Putamen (tissue), 1 donor: ENCODE measurements at regions not wholly inside any gene's neighbourhood (a gene's known extent, or its start where the extent isn't known, plus 50 kb on each side); places are given as distances from the start of the nearest gene placed in this dataset.
"Not testable (repeated sequence)": the region's sequence is repeated elsewhere in the genome, so short reads cannot be mapped to it uniquely, and the experiment has no call there.

Source experiments
- DNase-seq: peaks from one replicate; pipeline ENCODE4 v3.0.0-alpha.2; 2016; ENCODE audit warnings: low spot score

DNA sequence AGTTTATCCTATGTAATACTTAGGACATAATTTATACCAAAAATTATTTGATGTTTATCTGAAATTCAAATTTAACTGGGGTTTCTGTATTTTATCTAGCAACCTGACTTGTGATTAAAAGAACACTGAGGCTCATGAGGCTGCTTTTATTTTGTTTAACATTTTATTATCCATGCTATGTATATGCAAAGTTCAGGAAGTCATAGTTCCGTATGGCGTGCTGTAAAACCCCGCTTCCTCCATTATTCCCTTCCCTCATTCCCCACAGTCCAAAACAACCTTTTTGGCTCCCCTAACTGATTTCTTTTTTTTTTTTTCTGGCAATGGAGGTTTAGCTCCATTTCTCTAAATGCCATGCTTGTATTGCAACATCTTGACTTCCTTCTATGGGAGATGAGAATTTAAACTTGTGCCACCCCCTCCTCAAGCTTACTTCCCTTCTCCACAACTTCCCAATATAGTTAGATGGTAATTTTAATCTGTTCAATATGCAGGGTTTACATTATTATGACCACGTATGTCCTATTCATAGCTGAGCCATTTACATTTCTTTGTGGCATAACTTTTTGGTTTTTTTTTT, 138.0 kb upstream of the DNAH14 start:
- no peak for DNase-seq

DNA sequence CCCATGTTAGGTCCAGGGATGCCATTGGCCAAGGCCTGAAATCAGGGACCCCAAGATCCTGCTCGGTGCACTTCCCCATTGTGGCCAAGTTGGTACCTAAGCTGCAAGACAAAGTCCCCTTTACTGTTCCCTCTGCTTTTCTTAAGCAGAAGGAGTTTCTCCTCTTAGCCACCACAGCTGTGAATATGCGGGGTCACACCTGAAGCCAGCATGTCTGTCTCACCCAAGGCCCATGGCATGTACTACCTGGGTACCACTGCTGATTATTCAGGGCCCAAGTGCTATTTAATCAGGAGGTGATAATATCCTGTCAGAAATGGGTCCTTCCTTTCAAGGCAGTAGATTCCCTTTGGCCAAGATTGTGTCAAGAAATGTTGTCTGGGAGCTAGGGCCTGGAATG, 133.9 kb upstream of the DNAH14 start:
- no peak for DNase-seq

DNA sequence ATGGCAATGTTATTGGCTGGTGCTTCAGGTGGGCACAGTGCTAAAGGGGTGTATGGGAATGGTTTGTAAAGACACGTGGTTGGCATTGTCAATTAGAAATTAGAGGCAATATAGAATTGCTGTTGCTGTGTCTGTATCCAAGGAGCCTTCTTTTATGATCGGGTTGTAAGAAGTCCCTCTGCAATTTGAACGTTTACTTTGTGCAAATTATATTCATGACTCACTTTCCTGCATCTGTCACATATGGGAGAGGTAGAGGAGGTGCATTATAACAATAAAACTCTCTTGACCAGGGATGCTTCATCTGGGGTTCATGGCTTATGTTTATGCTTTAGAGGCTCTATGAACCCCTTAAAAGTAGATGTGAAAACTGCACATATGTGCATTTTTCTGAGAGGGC, 130.4 kb upstream of the DNAH14 start:
- DNase-seq: no peak

DNA sequence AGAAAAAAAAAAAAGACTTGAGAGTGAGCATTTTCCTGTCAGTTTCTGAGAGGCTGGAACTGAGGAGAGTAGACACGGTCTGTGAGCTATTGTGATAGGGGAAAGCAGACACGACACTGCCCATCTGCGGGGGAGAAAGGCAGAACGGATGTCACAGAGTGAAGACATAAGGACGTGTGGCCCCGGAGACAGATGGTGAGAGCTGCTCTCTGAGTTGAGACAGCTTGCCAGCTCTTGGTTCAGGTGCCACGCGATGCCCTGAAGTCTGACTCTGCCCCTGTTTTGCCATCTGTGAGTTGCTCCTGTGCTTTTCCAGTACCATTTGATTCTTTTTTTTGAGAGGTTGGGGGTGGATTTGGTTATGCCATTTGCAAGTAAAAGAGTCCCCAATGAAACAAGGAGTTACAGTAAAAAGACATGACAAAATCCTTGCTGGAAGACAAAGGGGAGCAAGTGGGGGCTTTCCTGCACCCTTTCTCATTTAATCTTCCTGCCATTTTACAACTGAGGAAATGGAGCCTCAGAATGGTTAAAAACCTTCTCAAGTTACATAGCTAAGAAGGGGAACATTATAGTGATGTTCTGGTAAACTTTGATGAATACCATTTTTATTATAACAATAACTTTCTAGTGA, 128.9 kb upstream of the DNAH14 start:
- DNase-seq: no peak

DNA sequence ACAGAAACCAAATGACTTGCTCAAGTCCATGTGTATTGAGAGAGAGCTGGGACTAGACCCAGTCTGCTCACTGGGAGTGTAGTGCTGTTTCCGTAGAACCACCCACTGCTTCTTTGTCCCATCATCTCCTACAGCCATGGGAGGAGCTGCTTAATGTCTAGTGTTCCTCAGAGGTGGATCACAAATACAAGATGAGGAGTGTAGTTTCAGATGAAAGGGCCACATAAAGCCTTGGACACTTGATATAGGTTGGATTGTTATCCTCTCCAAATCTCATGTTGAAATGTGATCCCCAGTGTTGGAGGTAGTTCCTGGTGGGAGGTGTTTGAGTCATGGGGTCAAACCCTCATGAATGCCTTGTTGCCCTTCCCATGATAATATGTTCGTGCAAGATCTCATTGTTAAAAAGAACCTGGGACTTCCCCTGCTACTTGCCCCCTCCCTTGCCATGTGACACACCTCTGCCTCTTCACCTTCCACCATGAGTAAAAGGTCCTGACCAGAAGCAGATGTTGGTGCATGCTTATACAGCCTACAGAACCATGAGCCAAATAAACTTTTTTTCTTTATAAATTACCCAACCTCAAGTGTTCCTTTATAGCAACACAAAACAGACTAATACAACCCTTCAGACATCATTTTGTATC, 127.5 kb upstream of the DNAH14 start:
- no peak for DNase-seq

DNA sequence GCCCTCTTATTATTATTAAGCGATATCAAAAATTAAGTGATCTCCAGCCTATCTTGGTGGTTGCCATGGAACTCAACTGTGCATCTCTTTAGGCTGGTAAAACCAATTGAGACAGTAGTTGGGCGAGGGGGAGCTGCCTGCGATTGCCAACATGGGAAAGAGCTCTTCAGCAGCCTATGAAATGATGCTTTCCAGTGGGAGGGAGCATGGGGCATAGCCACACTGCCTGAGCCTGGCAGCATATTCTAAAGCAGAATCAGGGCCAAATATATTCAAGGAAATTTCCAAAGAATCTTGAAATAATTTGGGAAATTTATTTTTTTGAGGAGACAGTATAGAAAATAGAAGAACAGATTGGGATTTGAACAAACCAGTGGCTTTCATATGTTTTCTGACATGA, 126.9 kb upstream of the DNAH14 start:
- DNase-seq: no peak

DNA sequence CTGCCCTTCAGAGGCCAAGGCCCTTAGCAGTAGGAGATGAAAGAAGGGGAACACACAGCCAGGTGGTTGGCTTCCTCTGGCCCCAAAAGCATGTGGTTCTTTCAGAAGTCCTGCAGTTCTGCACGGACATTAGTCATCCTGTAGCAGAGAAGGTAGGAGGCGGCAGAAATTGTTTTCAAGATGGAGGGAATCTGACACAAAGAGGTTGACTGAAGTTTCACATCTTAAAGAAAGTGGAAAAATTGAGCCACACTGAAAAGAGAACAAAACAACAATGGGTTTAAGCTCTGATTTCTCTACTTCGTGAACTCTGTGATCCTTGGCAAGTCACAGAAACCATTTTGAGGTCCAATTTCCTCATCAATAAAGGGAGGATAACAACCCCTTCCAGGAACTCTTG, 125.3 kb upstream of the DNAH14 start:
- DNase-seq: no peak

DNA sequence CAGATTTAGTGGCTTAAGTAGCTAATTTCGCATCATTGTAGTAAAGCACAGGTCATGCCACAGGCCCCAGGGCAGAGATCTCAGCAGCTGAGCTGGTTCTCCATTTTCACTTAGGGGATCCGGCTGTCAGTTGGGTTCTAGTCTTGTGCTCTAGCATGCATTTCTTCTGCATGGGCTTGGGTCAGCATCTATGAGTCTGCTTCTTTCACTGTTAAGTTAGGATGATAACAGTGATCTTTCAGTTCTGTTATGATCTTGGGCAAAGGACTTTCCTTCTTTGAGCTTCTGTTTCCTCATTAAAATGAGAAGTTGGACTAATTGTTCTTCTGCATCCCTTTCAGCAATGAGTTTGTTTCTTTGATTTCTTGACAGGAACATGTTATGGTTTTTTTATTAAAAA, 123.6 kb upstream of the DNAH14 start:
- no peak for DNase-seq

DNA sequence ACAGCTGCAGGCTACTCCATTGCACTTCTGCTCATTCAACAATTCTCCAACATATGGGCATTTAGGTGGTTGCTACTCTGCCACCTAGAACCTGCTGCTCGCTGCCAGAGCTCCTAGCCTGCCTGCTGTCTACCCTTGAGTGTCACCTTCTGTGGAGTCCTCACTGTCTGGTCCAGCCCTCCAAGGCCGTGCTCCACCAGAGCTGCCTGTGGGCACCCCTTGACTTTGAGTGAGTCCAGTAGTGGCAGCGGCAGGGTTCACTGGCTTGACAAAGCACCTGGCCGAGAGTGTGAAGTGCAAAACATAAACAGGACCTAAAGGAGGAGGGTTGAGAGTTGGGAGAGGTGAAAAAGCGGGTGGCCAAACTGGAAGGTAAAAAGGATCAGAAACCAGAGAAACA, 120.3 kb upstream of the DNAH14 start:
- no peak for DNase-seq

DNA sequence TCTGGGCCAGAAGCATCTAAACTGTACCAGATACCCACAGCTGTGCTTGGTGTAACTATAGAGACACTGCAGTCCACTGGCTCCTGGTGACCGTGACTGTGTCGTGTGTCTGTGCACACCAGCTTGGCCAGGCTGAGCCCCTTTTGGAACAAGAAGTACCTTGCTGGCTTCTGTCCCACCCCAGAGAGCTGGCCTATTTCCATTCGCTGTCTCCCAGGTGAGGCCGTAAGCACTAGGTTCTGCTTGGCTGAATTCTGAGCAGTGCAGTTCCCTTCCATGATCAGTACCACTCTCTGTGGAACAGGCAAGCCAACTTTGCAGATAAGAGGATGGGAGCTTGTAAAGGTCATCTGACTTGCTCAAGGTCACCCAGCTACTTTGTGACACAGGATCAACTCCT, 119.9 kb upstream of the DNAH14 start:
- DNase-seq: no peak

DNA sequence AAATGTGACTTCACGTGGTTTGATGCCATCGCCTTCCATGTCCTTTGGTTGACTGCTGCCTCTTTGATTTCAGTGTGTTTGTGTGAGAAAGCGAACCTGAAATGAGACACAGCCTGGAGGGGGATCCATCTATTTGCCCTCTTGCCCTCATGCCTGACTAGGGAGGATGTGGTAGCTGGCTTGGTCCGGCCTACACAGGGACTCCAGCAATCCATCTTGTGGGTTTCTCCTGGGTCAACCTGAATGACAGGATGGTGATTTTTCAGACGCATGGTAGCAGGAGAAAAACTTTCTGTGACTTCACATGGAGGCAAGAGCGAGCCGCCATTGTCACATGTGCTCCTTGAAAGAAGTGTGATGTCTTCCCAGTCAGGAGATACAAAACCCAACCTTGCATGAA, 117.9 kb upstream of the DNAH14 start:
- DNase-seq: no peak

DNA sequence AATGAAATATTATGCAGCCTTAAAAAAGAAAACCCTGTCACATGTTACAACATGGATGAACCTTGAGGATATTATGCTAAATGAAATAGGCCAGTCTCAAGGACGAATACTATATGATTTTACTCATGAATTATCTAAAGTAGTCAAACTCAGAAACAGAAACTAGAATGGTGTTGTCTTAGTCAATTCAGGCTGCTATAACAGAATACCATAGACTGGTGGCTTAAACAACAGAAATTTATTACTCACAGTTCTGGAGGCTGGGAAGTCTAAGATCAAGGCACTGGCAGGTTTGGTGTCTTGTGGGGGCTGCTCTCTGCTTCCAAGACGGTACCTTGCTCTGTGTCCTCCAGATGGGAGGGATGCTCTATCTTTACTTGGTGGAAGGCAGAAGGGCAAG, 113.8 kb upstream of the DNAH14 start:
- DNase-seq: no peak

DNA sequence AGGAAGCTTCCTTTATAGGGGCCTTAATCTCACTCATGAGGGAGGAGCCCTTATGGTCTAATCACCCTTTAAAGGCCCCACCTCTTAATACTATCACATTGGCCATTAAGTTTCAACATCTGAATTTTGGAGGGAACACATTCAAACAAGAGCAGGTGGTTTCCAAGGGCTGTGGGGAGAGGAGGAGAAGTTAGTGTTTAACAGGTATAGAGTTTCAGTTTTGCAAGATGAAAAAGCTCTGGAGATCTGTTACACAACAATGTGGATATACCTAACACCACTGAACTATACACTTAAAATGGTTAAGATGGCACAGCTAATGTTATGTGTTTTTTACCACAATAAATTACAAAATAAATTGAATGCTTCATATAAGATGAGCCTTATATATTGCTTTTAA, 113.4 kb upstream of the DNAH14 start:
- no peak for DNase-seq

DNA sequence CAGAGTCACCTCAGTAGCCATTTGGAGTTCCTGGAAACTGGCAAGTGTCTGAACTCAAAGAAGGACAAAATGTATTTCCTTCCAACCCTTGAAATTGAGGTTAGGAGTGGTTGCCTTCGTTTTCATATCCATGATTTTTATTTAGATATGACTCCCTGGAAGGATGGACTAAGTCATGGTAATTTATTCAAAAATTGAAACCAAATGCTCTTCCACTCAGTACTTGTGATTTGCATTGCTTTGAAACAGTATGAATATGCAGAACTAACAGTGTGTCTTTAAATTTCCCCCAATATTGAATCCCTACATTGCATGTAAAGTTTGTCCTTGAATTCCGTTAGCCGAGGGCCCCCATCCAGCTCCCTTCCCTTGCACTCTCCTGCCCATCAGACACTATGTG, 112.1 kb upstream of the DNAH14 start:
- DNase-seq: no peak

DNA sequence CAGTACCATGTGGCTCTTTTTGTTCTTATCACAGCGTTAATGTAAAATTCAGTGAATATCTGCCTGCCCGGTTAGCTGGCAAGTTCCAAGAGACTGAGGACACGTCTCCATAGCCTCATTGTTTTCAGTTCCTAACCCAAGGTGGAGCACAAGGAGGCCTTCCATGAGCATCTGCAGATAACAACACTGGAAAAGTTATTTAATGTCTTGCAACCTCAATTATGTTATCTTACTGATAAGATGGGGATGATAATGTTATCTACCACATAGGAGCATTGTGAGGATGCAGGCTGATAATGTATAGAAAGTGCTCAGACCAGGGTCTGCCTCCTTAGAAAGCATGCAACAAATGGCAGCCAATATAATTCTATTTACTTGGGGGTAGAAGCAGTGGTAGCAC, 109.6 kb upstream of the DNAH14 start:
- DNase-seq: no peak

DNA sequence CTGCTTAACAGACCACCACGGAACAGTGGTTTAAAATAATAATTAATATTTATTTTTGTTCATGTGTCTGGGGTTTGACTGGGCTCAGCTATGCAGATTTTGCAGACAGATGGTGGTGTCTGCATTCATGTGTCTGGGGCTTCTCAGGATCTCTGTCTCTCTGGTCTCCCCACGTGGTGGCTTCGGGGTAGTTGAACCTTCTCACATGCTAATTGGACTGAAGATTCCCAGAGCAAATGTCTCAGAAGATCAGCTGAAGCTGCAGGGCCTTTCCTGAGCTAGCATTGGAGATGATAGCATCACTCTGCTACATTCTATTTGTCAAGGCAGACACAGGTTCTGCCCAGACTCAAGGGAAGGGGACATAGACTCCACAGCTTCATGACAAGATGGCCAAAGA, 109.1 kb upstream of the DNAH14 start:
- DNase-seq: no peak

DNA sequence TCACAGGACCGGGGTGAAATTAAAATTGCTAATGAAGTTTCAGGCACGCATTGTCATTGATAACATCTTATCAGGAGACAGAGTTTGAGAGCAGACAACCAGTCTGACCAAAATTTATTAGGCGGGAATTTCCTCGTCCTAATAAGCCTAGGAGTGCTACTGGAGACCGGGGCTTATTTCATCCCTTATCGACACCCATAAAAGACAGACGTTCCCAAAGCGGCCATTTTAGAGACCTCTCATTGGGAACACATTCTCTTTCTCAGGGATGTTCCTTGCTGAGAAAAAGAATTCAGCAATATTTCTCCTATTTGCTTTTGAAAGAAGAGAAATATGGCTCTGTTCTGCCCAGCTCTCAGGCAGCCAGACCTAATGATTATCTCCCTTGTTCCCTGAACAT, 107.7 kb upstream of the DNAH14 start:
- not testable (repeated sequence) for DNase-seq

DNA sequence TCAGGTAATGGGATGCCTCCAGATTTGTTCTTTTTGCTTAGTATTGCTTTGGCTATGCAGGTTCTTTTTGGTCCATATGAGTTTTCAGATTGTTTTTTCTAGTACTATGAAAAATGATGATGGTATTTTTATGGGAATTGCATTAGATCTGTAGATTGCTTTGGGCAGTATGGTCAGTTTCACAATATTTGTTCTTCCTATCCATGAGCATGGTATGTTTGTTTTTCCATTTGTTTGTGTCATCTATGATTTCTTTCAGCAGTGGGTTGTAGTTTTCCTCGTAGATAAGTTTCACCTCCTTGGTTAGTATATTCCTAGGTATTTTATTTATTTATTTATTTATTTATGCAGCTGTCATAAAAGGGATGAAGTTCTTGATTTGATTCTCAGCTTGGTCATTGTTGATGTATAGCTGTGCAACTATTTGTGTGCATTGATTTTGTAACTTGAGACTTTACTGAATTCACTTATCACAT, 103.9 kb upstream of the DNAH14 start:
- no peak for DNase-seq

DNA sequence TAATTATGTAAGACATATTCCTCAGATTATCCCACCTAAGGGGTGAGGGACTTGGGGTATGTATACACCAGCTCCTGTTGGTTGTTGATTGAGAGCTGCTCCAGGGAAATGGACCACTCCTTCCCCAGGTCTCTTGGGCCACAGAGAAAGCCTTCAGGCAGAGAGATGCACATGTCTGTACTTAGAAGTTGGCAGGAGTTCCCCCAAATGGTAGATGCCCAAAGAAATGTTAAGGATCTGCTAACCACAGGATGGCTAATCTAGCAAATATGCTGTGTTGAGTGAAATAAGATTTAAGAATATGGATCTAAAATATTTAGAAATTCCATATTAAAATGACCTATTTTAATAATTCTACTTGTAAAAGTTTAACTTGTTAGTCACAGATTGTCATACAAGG, 100.8 kb upstream of the DNAH14 start:
- no peak for DNase-seq

DNA sequence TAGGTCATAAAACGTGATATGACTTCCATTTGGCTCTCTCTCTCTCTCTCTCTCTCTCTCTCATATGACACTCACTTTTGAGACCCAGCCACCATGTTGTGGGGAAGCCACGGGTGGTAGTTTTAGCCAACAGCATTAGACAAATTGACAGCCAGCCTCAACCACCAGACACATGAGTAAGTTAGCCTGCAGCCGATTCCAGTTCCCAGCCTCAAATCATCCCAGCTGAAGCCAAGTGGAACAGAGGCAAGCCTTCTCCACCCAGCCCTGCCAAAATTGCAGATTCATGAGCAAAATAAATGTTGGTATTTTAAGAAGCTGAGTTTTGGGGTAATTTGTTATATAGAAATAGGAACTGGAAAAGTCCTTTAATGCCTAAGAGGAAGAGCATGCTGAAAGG, 98.0 kb upstream of the DNAH14 start:
- no peak for DNase-seq

DNA sequence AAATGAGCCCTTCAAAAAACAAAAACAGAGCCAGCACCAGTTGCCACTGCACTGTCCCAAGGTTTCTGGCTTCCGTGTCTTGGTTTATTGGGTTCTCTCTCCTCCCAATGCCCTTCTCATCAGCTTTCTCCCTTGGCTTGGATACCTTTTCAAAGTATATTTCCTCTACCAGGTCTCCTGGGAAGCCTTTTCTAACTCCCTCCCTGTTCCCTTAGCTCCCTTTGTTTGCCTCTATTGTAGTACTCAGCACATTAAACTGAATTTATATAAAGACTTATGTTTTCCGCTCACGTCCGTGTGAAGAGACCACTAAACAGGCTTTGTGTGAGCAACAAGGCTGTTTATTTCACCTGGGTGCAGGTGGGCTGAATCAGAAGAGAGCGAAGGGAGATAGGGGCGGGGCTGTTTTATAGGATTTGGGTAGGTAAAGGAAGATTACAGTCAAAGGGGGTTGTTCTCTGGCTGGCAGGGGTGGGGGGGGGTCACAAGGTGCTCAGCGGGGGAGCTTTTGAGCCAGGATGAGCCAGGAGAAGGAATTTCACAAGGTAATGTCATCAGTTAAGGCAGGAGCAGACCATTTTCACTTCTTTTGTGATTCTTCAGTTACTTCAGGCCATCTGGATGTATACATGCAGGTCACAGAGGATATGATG, 89.7 kb upstream of the DNAH14 start:
- DNase-seq: not testable (repeated sequence)

DNA sequence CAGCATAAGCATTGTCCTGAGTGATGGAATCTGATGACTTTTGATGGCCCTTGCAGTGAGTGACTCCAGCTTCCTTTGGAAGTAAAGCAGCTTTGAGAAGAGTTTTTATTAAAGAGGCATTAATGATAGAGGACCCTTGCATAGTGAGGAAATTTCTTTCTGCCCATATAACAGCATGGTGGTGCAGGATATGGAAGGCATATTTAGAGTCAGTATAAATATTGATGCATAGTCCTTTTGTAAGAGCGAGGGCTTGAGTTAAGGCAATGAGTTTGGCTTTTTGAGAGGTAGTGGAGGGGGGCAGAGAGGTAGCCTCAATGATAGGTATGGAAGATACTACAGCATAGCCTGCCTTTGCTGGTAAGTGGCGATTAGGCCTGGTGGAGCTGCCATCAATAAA, 87.7 kb upstream of the DNAH14 start:
- not testable (repeated sequence) for DNase-seq
